LNCAP (cell line): ENCODE measurements at regions not wholly inside any gene's neighbourhood (a gene's known extent, or its start where the extent isn't known, plus 50 kb on each side); places are given as distances from the start of the nearest gene placed in this dataset.

Source experiments
- TF ChIP-seq, protein P1 (sequence below): fragments of 450-650 bp; IDR thresholded peaks from 2 replicates; pipeline ENCODE4 v1.5.1; 2017; ENCODE audit warnings: mild to moderate bottlenecking

- TF ChIP-seq, protein P1, sequence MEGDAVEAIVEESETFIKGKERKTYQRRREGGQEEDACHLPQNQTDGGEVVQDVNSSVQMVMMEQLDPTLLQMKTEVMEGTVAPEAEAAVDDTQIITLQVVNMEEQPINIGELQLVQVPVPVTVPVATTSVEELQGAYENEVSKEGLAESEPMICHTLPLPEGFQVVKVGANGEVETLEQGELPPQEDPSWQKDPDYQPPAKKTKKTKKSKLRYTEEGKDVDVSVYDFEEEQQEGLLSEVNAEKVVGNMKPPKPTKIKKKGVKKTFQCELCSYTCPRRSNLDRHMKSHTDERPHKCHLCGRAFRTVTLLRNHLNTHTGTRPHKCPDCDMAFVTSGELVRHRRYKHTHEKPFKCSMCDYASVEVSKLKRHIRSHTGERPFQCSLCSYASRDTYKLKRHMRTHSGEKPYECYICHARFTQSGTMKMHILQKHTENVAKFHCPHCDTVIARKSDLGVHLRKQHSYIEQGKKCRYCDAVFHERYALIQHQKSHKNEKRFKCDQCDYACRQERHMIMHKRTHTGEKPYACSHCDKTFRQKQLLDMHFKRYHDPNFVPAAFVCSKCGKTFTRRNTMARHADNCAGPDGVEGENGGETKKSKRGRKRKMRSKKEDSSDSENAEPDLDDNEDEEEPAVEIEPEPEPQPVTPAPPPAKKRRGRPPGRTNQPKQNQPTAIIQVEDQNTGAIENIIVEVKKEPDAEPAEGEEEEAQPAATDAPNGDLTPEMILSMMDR = no peak
These were observed 302.9 kb downstream of the BAMBI start for GRCh38 chr10:28980264-28980663.

DNA sequence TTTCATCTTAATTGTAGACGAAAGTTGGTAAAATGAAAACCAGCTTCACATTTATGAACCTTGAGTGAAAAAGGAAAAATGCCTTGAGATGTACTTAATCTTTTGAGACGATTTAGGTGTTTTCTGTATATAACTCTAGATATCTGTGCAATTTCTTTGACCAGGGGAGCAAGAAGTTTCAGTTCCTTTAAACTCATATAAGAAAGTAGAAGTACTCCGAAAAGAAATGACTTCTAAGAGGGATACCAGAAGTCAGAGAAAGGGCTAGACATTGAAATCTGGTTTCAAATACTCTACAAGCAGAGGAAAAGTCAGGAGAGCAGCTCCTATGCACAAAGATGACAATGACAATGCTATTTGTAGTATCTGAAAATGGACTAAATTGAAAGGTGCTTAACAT lies 303.7 kb downstream of the BAMBI start:
- TF ChIP-seq, protein P1 = no peak

DNA sequence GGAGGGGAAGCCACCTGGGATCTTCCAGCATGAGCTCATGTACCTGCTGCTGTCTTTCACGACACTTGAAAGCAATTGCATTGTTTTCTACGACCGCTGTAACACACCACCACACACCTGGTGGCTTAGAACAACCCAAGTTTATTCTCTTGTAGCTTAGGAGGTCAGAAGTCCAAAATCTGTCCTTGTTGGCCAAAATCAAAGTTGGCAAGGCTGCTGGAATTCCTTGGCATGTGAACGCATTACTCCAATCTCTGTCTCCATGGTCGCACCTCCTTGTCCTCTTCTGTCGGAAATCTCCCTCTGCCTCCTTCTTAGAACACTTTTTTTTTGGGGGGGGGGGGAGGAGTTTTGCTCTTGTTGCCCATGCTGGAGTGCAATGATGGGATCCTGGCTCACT lies 305.7 kb downstream of the BAMBI start:
- TF ChIP-seq, protein P1 = no peak

DNA sequence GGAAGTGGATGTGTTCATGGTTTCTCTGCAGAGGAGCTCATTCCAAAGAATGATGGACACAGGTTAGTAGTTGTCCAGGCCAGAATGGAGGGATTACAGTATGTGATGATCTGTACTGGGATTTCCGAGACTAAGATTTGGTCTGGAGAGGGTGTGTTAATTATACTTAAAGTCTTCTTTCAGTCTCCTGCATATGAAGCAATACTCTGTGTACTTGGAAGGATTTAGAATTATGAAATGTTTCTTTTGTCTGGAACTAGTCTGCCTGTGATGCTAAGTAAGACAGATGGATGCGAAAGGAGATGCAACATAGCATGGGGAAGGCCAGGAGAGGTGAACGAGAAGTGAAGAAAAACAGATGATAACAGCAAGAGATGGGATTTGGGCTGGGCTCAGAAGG lies 305.1 kb upstream of the LYZL1 start:
- TF ChIP-seq, protein P1 = no peak

DNA sequence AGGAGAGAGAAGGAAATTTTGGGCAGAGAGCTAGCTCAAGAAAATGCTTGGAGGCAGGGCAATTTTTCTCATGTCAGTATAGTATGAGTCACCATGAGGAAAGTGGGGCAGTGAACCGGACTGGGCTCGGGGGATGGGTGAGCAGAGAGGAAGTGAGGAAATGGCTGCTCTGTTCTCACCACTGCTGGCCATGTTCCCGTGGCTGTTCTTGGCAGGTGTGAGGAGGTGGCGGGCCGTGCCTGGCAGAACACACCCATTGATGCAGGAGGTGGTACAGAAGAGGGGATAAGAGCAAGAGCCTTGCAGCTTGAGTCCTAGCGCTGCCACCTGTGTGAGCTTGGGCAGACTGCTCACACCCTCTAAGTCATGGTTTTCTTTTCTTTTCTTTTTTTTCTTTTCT lies 304.4 kb upstream of the LYZL1 start:
- TF ChIP-seq, protein P1 = no peak

DNA sequence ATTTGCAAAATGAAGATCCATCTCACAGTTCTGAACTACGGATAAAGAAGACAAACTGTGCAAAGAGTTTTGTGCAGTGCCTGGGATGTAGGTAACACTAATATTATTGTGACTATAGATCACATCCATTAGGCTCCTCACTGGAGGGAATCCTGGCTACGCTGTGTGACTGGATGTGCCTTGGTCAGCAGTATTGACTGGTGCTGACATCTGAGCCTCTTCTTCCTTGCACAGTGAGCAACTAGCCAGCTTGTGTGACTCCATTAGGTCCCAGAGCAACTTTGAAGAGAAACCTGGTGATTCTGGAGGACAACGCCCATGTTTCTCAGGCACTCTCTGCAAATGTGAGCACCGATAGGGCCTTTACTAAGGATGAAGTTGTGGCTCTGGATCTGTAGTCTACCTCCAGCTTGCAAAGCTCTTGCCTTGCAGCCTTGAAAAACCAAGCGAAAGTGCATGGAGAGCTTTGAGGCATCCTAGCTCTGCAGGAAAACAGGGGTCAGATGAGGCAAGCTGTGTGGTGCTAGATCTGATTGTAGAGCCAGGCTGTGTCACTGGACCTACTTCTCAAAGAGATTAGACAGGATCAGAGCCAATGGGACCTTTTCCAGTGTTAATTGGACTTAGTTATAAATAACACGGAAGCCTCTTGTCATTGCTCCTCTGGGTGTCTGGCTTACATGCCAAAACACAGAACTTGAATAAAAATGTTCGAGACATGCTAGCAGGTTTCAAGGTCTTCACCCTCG lies 303.6 kb upstream of the LYZL1 start:
- TF ChIP-seq, protein P1 = no peak

GRCh38 chr10:28986117-28986792 lies 302.6 kb upstream of the LYZL1 start:
- TF ChIP-seq, protein P1 = no peak
